MV-4-11 (cell line): ENCODE measurements at regions not wholly inside any gene's neighbourhood (a gene's known extent, or its start where the extent isn't known, plus 50 kb on each side); places are given as distances from the start of the nearest gene placed in this dataset.
"Not testable (repeated sequence)": the region's sequence is repeated elsewhere in the genome, so short reads cannot be mapped to it uniquely, and the experiment has no call there.

Source experiments
- DNase-seq: peaks from one replicate; lab custom pipeline; 2025; lab: John Stamatoyannopoulos, UW

GRCh38 chr6:9020001-9020400 is 584.7 kb upstream of the SLC35B3 start:
- DNase-seq = no peak

DNA sequence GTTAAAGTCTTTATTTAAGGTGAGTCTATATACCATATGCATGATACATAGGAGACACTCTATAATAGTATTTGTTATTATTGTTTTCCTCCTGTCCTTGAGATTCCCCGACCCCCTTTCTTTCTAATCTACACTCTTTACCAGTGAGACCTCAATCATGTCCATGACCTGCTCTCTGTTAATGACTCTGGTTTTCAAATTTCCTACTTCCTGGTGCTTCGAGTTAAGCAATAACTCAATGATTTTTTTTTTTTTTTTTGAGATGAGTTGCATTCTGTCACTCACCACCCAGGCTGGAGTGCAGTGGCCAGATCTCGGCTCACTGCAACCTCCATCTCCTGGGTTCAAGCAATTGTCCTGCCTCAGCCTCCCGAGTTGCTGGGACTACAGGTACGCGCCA is 574.6 kb upstream of the SLC35B3 start:
- DNase-seq = no peak

DNA sequence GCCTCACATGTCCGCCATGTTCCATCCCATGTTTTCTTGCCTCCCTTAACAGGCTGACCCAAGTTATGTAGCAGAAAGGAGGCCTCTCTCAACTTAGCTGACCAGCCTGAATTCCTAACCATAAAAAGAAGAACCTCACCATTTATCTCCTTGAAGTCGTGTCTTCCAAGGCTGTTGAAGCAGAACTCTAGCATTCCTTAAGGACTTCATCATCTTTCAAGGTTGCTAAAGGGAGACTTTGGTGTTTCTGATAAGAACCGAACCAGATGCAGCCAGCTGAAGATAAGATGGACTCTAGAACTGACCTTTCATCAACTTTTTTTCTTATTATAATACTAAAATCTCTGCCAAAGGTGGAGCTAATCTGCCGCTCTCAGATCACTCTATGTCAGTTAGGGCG is 571.7 kb upstream of the SLC35B3 start:
- no peak for DNase-seq

DNA sequence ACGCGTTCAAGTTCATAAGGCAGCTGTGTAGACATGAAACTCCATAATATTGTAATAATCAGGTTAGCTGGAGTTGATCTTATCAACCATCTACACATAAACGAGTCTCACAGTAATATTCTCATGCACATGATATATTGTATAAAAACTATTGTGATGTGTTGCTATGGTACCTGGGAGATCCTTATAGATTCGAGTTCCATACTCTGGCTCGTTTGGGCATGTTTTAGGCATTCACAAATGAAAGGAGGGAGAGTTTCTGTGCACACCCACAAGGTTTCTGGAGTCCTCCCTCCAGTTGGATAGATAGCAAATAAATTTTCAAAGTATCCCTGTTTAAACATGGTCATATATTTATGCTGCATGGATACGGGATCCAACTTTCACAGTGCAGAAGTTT is 567.5 kb upstream of the SLC35B3 start:
- no peak for DNase-seq

DNA sequence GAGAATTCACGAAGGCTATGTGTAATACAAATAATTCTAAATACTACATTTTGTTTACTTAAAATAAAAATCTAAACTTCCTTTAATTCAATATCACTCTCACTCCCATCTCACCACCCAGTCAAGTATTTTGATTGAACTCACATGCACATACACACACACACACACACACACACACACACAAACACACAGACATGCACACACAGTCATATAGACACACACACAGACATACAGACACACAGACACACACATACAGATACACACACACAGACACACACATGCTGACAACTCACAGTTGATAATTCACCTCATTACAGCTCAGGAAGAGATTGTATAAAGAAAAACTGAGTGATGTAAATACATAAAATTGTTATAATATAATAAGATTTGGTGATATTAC is 559.8 kb upstream of the SLC35B3 start:
- no peak for DNase-seq

DNA sequence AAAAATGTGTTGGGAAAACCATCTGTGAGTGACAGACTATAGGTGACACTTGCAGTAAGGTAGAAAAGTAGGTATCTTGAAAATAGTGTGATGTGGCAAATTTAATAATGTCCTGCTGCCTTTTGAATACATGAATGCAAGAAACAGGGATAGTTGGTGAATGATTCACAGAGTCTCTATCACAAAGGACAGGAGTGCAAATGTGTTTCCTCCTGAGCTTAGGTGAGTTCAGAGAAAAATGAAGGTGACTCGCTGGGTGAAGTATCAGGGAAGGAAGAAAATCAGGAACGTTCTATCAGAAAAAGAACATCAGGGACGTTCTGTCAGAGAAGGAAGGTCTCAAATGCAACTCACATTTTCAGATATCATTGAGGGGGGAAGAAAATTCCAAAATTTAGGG is 557.8 kb upstream of the SLC35B3 start:
- DNase-seq = no peak

GRCh38 chr6:8991844-8992243 is 556.5 kb upstream of the SLC35B3 start:
- DNase-seq = no peak

DNA sequence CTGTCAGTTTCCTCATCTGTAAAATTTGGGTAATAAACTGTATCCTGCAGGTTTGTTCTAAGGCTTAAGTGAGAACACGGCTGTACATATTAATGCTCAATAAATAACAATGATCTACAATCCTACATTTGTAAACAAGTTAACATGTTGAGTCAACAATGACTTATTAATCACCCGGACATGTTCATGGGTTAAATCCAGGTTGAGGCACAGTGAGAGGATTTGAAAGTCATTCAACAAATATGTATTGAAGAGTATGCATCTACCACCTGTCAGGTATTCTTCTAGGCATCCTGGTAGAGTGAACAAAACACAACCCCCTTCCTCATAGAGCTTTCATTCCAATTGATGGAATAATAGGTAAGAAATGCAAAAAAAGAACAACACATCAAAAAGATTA is 554.7 kb upstream of the SLC35B3 start:
- DNase-seq = no peak

GRCh38 chr6:8983202-8983688 is 547.9 kb upstream of the SLC35B3 start:
- peak; percentile 57 for DNase-seq

- no peak for DNase-seq
These were observed 547.3 kb upstream of the SLC35B3 start for GRCh38 chr6:8982668-8983067.

DNA sequence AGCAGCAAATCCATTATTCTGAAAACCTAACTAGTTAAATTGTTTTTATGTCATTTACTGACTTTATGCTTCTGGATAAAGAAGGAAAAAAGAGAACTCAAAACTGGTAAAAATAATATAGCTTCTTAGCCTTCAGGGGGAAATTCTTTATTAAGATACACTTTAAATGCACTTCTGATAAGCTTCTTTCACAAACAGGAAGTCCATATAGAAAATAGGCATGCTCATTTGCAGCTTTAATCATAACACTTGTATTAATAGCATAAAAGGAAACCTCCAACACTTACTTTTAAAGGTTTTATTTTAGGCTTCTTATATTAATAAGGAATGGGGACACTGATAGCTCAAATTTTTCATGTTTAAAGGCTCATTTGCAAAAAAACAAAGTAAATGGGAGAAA is 538.0 kb upstream of the SLC35B3 start:
- no peak for DNase-seq

- DNase-seq = no peak
These were observed 534.4 kb upstream of the SLC35B3 start for GRCh38 chr6:8969747-8970146.

DNA sequence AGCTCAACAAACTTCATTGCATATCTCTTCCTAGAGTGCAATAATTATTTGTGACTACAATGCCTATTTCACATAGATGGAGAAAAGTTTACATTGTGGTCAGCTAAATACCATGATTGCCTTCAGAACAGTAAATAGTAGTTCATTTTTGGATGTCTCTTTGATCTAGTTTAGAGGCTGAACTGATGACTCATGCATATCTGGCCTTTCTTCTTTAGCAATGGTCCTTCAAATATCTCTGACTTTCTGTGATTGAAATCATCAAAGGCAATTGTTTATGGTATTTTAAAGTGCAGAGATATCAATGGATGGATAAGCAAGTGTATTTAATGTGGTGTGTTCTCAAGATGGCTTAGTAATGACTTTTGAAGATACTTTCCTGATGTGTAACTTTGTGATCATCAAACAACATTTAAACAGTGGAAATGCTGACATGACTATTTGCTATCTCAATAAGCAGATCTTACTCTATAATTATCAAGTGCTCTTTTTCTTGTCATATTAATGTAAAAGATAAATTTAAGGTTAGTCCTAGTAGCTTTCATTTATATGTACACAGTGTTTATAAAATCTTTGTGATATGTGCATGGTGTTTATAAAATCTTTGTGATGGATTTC is 523.7 kb upstream of the SLC35B3 start:
- no peak for DNase-seq

DNA sequence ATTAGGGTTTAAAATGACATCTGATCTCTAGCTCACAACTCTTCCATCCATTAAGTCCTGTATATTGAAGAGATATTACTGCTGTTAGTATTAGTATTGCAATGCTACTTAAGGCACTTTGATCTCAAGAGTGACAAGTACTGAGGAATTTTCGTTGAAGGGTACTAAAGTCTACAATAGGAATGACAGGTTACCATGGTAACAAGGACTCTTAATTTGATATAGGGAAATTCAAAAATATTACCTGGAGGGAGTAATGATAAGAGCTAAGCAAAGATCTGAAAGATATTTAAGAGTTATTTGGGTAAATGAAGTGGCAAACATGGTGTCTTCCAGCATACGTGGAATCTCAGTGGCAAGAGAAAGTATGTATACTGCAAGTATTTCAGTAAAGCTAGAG is 518.0 kb upstream of the SLC35B3 start:
- DNase-seq = no peak

- DNase-seq = no peak
These were observed 513.4 kb upstream of the SLC35B3 start for GRCh38 chr6:8948733-8949132.

DNA sequence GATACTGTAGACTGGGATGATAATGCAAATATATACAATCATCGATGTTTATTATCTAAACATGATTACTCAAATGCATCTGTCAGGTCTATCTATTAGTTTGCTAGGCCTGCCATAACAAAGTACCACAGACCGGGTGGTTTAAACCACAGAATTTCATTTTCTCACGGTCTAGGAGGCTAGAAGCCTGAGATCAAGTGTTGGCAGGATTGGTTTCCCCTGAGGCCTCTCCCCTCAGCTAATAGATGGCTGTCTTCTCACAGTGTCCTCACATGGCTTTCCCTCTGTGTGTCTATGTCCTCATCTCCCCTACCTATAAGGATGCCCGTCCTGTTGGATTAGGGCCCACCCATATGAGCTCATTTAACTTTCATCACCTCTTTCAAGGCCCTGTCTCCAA is 512.6 kb upstream of the SLC35B3 start:
- DNase-seq = no peak

- DNase-seq = no peak
These were observed 509.2 kb upstream of the SLC35B3 start for GRCh38 chr6:8944548-8944947.

GRCh38 chr6:8943073-8943472 is 507.7 kb upstream of the SLC35B3 start:
- no peak for DNase-seq

DNA sequence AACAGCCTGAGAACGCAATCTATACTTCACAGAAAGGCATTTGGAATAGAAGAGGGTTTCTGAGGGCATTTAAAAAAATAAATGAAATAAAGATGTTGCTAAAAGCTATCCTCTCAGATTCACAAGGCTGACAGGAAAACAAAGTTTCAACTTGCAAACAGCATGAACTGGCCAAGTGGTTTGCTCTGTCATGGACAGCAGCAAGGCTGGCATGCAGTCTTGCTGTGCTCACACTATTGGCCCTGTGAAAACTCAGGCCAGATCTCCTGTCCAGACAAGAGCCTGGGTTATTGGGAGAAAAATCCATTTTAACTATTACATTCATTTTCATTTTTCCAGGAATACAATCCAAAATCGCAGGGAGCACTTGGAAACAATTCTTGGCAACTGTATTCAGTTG is 506.2 kb upstream of the SLC35B3 start:
- DNase-seq = no peak

DNA sequence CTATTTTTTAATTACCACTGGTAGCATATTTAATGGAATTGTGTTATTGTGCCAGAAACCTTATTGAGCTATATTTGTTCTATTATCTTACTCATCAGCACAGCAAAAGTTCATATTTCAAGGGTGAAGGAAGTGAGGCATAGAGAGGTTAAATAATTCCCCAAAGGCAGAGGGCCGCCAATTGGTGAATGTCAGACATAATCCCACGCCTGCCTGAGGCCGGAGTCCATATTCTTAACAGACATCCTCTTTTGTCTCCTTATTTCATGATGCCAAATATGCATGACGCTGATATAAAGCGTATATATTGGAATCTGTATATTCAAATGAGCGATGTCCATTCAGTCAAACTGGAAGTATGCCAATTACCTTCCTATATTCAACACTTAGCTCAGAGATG is 505.0 kb upstream of the SLC35B3 start:
- DNase-seq = no peak

GRCh38 chr6:8939615-8940014 is 504.3 kb upstream of the SLC35B3 start:
- no peak for DNase-seq

- no peak for DNase-seq
These were observed 499.0 kb upstream of the SLC35B3 start for GRCh38 chr6:8934318-8934717.

GRCh38 chr6:8930009-8930408 is 494.7 kb upstream of the SLC35B3 start:
- DNase-seq = no peak

GRCh38 chr6:8920244-8920643 is 484.9 kb upstream of the SLC35B3 start:
- DNase-seq = not testable (repeated sequence)

GRCh38 chr6:8918196-8918595 is 482.9 kb upstream of the SLC35B3 start:
- DNase-seq = no peak
